HepG2 (cell line): ENCODE measurements at regions not wholly inside any gene's neighbourhood (a gene's known extent, or its start where the extent isn't known, plus 50 kb on each side); places are given as distances from the start of the nearest gene placed in this dataset.
A peak's percentile ranks its signal among the peaks of the same experiment; 100 is the strongest.
"Not testable (repeated sequence)": the region's sequence is repeated elsewhere in the genome, so short reads cannot be mapped to it uniquely, and the experiment has no call there.

Experiments
- ATAC-seq: fragments of 200-7000 bp; cut with Tn5 transposase; 3 replicates; pipeline ENCODE4 v1.9.1; 2020; ENCODE audit warnings: mild to moderate bottlenecking, moderate library complexity
- BruUV-seq: library from RNA; stranded (reverse); fragments of 400-500 nt; replicated peaks from 2 replicates; lab custom pipeline; 2021; lab: Mats Ljungman, UMichigan
- CTCF ChIA-PET: fragments of 300-600 bp; formaldehyde crosslinking; extraction: SDS; loops from one replicate; lab custom pipeline; 2021; ENCODE audit warnings: low total read pairs, inconsistent platforms, low intra/inter-chr PET ratio; lab: Yijun Ruan, JAX
- POLR2A ChIA-PET: fragments of 350-600 bp; sonication (Branson Sonifier 250); formaldehyde crosslinking; loops from one replicate; lab custom pipeline; 2020; ENCODE audit warnings: antibody characterized with exemption, inconsistent platforms; lab: Yijun Ruan, JAX
- DNase-seq: peaks from one replicate; pipeline ENCODE4 v3.0.0-alpha.2; 2015; ENCODE audit warnings: low spot score
- FAIRE-seq: peaks from 3 replicates; lab custom pipeline; 2011; peaks lifted over from hg19 to GRCh38; lab: Jason Lieb, UNC
- H2AFZ ChIP-seq: one replicate; pipeline ENCODE4 v1.6.1; 2011; ENCODE audit warnings: low read length, inconsistent platforms
- H3K27ac ChIP-seq: fragments of 300-600 bp; 3 replicates; pipeline ENCODE4 v1.8.0; 2011; ENCODE audit warnings: mixed run types, mild to moderate bottlenecking, mixed read lengths, low read length, inconsistent platforms; ENCODE audit not compliant: insufficient read depth; ENCODE audit errors: extremely low read length
- H3K27me3 ChIP-seq, 2 experiments: fragments of 200-600 bp in 1 of 2; 2 replicates in 1 of 2; 3 replicates in 1 of 2; pipeline versions ENCODE4 v1.6.0 to v1.8.0; 2011; ENCODE audit warnings: low read length in 2 of 2, mild to moderate bottlenecking in 2 of 2, moderate library complexity in 2 of 2, inconsistent platforms in 1 of 2; ENCODE audit not compliant: insufficient read depth in 2 of 2, control insufficient read depth in 1 of 2
- H3K36me3 ChIP-seq, 2 experiments: fragments of 200-600 bp in 1 of 2; replicated peaks in 1 of 2; 2 replicates in 1 of 2; 3 replicates in 1 of 2; pipeline versions ENCODE4 v1.5.1 to v1.8.0; 2011; ENCODE audit warnings: low read length in 2 of 2, inconsistent platforms in 1 of 2; ENCODE audit not compliant: insufficient read depth in 2 of 2, control insufficient read depth in 1 of 2
- H3K4me1 ChIP-seq: 2 replicates; pipeline ENCODE4 v1.5.1; 2012; ENCODE audit warnings: low read length, inconsistent platforms; ENCODE audit not compliant: insufficient read depth
- H3K4me2 ChIP-seq: 2 replicates; pipeline ENCODE4 v1.6.0; 2011; ENCODE audit warnings: low read depth, low read length, inconsistent platforms
- H3K4me3 ChIP-seq, 3 experiments: fragments of 200-600 bp in 1 of 3; sonication (generic), shearing (Covaris generic) in 1 of 3; replicated peaks in 1 of 3; 2 replicates each; pipeline ENCODE4 v1.5.1; 2011 to 2016; ENCODE audit warnings: low read length in 3 of 3, inconsistent platforms in 2 of 3, low read depth in 2 of 3, mild to moderate bottlenecking in 2 of 3, control low read depth in 1 of 3, mixed read lengths in 1 of 3; ENCODE audit not compliant: insufficient read depth in 1 of 3
- H3K79me2 ChIP-seq: one replicate; pipeline ENCODE4 v1.6.1; 2011; ENCODE audit warnings: low read length, inconsistent platforms; ENCODE audit not compliant: insufficient read depth
- H3K9ac ChIP-seq: 2 replicates; pipeline ENCODE4 v1.6.0; 2011; ENCODE audit warnings: mild to moderate bottlenecking, low read depth, low read length, inconsistent platforms; ENCODE audit not compliant: insufficient read depth
- H3K9me3 ChIP-seq: 2 replicates; pipeline ENCODE4 v1.5.1; 2012; ENCODE audit warnings: mild to moderate bottlenecking, low read length
- H4K20me1 ChIP-seq: 2 replicates; pipeline ENCODE4 v1.6.0; 2011; ENCODE audit warnings: inconsistent platforms, mild to moderate bottlenecking, low read length, moderate library complexity; ENCODE audit not compliant: insufficient read depth
- RARA ChIP-seq: IDR thresholded peaks from 2 replicates; pipeline ENCODE4 v1.6.1; 2016; ENCODE audit warnings: missing genetic modification reagents, missing compliant biosample characterization
- RXRA ChIP-seq: sonication (generic); formaldehyde crosslinking; IDR thresholded peaks from 2 replicates; pipeline ENCODE4 v1.5.1; 2020; ENCODE audit warnings: missing genetic modification reagents
- WGBS: methylation state at CpG from one replicate; pipeline ENCODE4 v1.1.6; 2017; ENCODE audit warnings: low lambda C conversion rate; 5-methylcytosine and 5-hydroxymethylcytosine counted together
- in situ Hi-C: cut with HindIII; loops from 2 replicates; pipeline ENCODE4 v1.10.0; 2017; ENCODE audit warnings: low pct_unique_long_range_greater_than_20kb; ENCODE audit not compliant: extremely low pct_ligation_motif_present
- intact Hi-C: fragments of 100-400 bp; cut with micrococcal nuclease; formaldehyde crosslinking; loops from one replicate; pipeline ENCODE4 v1.10.0; 2022; ENCODE audit not compliant: unreplicated experiment

- peak overlapping the region in 1 of 3 experiments; percentile 28; a peak in 1 of 6 replicates for H3K4me3 ChIP-seq
- in situ Hi-C loops, FAIRE-seq: not testable (repeated sequence)
Observed at GRCh38 chr15:84421513-84422181, 179.2 kb upstream of the ZSCAN2 start.

GRCh38 chr15:84425327-84425726 is 175.5 kb upstream of the ZSCAN2 start:
- WGBS, result 66% methylated on average over 3 of the region's 7 CpGs
- ATAC-seq, H3K79me2 ChIP-seq, H3K9ac ChIP-seq, intact Hi-C loops, DNase-seq, H3K4me2 ChIP-seq, POLR2A ChIA-PET, H4K20me1 ChIP-seq, H3K27me3 ChIP-seq, BruUV-seq, H3K27ac ChIP-seq, FAIRE-seq, H3K4me3 ChIP-seq, H2AFZ ChIP-seq, in situ Hi-C loops, H3K36me3 ChIP-seq, H3K4me1 ChIP-seq, H3K9me3 ChIP-seq, CTCF ChIA-PET: not testable (repeated sequence)

More at GRCh38 chr15:84421513-84422181, 179.2 kb upstream of the ZSCAN2 start:
- H3K4me1 ChIP-seq, H3K9ac ChIP-seq, H4K20me1 ChIP-seq, ATAC-seq, H2AFZ ChIP-seq, CTCF ChIA-PET, H3K27ac ChIP-seq, H3K79me2 ChIP-seq, H3K36me3 ChIP-seq, POLR2A ChIA-PET, intact Hi-C loops, DNase-seq, H3K9me3 ChIP-seq, H3K27me3 ChIP-seq, H3K4me2 ChIP-seq: not testable (repeated sequence)
- BruUV-seq, result TSS peak; percentile 46
- WGBS, result no CpG with 5 or more reads among the region's 55 CpGs
- TF ChIP-seq RARA (CRISPR knock-in tag) (0 out of 2 replicates have a peak, but pooled peaks have one; percentile 20), RXRA (0 out of 2 replicates have a peak, but pooled peaks have one; percentile 16)

- ATAC-seq, H3K27me3 ChIP-seq, H3K27ac ChIP-seq, DNase-seq, H3K79me2 ChIP-seq, H3K4me1 ChIP-seq, FAIRE-seq, BruUV-seq, H3K4me3 ChIP-seq, H3K36me3 ChIP-seq, H3K9me3 ChIP-seq, H4K20me1 ChIP-seq, H3K4me2 ChIP-seq, intact Hi-C loops, H3K9ac ChIP-seq, CTCF ChIA-PET, in situ Hi-C loops, H2AFZ ChIP-seq, POLR2A ChIA-PET: not testable (repeated sequence)
- no CpG with 5 or more reads among the region's 26 CpGs for WGBS
Observed at GRCh38 chr15:84473305-84473877, 127.4 kb upstream of the ZSCAN2 start.

GRCh38 chr15:84476364-84477033 is 124.3 kb upstream of the ZSCAN2 start:
- DNase-seq, in situ Hi-C loops, H3K9ac ChIP-seq, H3K4me1 ChIP-seq, H3K9me3 ChIP-seq, intact Hi-C loops, H3K36me3 ChIP-seq, H4K20me1 ChIP-seq, H2AFZ ChIP-seq, BruUV-seq, POLR2A ChIA-PET, H3K4me3 ChIP-seq, FAIRE-seq, CTCF ChIA-PET, H3K4me2 ChIP-seq, H3K79me2 ChIP-seq, H3K27me3 ChIP-seq, H3K27ac ChIP-seq: not testable (repeated sequence)
- no CpG with 5 or more reads among the region's 14 CpGs for WGBS
- ATAC-seq, result peak; percentile 6; the same call in 2 of the 3 replicates
